Liver (tissue), 8 donors: ENCODE measurements at regions not wholly inside any gene's neighbourhood (a gene's known extent, or its start where the extent isn't known, plus 50 kb on each side); places are given as distances from the start of the nearest gene placed in this dataset.

Experiments used
- DNase-seq: peaks from one replicate; pipeline ENCODE4 v3.0.0-alpha.2; 2017; ENCODE audit warnings: low spot score
- H3K27ac ChIP-seq, 2 donors: one replicate each; pipeline ENCODE4 v1.7.0; 2013; ENCODE audit warnings: inconsistent platforms in 2 of 2, low read length in 2 of 2, control low read depth in 1 of 2, low read depth in 1 of 2, mild to moderate bottlenecking in 1 of 2
- H3K27me3 ChIP-seq, 4 donors: one replicate each; pipeline versions ENCODE4 v1.6.1 to v1.7.0; 2013; ENCODE audit warnings: low read length in 3 of 4, inconsistent platforms in 1 of 4, mild to moderate bottlenecking in 1 of 4, moderate library complexity in 1 of 4; ENCODE audit not compliant: control insufficient read depth in 4 of 4, insufficient read depth in 4 of 4
- H3K36me3 ChIP-seq, 4 donors: one replicate each; pipeline versions ENCODE4 v1.6.1 to v1.7.0; 2013; ENCODE audit warnings: low read length in 3 of 4, mild to moderate bottlenecking in 3 of 4, low read depth in 1 of 4, moderate library complexity in 1 of 4; ENCODE audit not compliant: control insufficient read depth in 4 of 4, insufficient read depth in 3 of 4
- H3K4me1 ChIP-seq, 4 donors: one replicate each; pipeline versions ENCODE4 v1.6.1 to v1.7.0; 2013; ENCODE audit warnings: low read length in 3 of 4, mild to moderate bottlenecking in 3 of 4, moderate library complexity in 1 of 4; ENCODE audit not compliant: control insufficient read depth in 4 of 4, insufficient read depth in 4 of 4
- H3K4me3 ChIP-seq, 3 donors: one replicate each; pipeline versions ENCODE4 v1.6.1 to v1.7.0; 2013; ENCODE audit warnings: low read length in 3 of 3, control low read depth in 1 of 3, low read depth in 1 of 3, mild to moderate bottlenecking in 1 of 3
- H3K9ac ChIP-seq, 2 donors: one replicate each; pipeline ENCODE4 v1.7.0; 2013; ENCODE audit warnings: low read length in 2 of 2, mild to moderate bottlenecking in 2 of 2, moderate library complexity in 2 of 2, control low read depth in 1 of 2, low read depth in 1 of 2
- H3K9me3 ChIP-seq, 4 donors: one replicate each; pipeline versions ENCODE4 v1.6.1 to v1.7.0; 2013; ENCODE audit warnings: low read length in 3 of 4; ENCODE audit not compliant: control insufficient read depth in 4 of 4
- EGR1 ChIP-seq, 2 donors: IDR thresholded peaks; 2 replicates each; pipeline ENCODE4 v1.6.1; 2016 to 2018; ENCODE audit warnings: antibody characterized with exemption in 2 of 2, low read depth in 2 of 2
- FOXA1 ChIP-seq: IDR thresholded peaks from 2 replicates; pipeline ENCODE4 v1.6.1; 2016; ENCODE audit warnings: antibody characterized with exemption
- FOXA2 ChIP-seq: IDR thresholded peaks from 2 replicates; pipeline ENCODE4 v1.6.1; 2016; ENCODE audit warnings: antibody characterized with exemption
- GABPA ChIP-seq, 2 donors: IDR thresholded peaks in 1 of 2; conservative IDR thresholded peaks in 1 of 2; 2 replicates each; pipeline ENCODE4 v1.6.1; 2016; ENCODE audit warnings: antibody characterized with exemption in 2 of 2, mild to moderate bottlenecking in 1 of 2, moderate library complexity in 1 of 2
- HNF4A ChIP-seq, 2 donors: conservative IDR thresholded peaks; 2 replicates each; pipeline ENCODE4 v1.6.1; 2016; ENCODE audit warnings: antibody characterized with exemption in 2 of 2, mild to moderate bottlenecking in 2 of 2
- HNF4G ChIP-seq: IDR thresholded peaks from 2 replicates; pipeline ENCODE4 v1.6.1; 2016; ENCODE audit warnings: antibody characterized with exemption
- JUND ChIP-seq, 2 donors: IDR thresholded peaks; 2 replicates each; pipeline ENCODE4 v1.6.1; 2016; ENCODE audit warnings: antibody characterized with exemption in 2 of 2
- RAD21 ChIP-seq, 2 donors: IDR thresholded peaks; 2 replicates each; pipeline ENCODE4 v1.6.1; 2016; ENCODE audit warnings: antibody characterized with exemption in 2 of 2, mild to moderate bottlenecking in 2 of 2
- RXRA ChIP-seq, 2 donors: IDR thresholded peaks; 2 replicates each; pipeline ENCODE4 v1.6.1; 2017 to 2018; ENCODE audit warnings: antibody characterized with exemption in 2 of 2, mild to moderate bottlenecking in 1 of 2
- TAF1 ChIP-seq: conservative IDR thresholded peaks from 2 replicates; pipeline ENCODE4 v1.6.1; 2016; ENCODE audit warnings: antibody characterized with exemption, mild to moderate bottlenecking
- YY1 ChIP-seq: IDR thresholded peaks from 2 replicates; pipeline ENCODE4 v1.6.1; 2016; ENCODE audit warnings: antibody characterized with exemption, mild to moderate bottlenecking
- WGBS: extraction: QIAGEN DNeasy Blood & Tissue Kit; methylation state at CpG from one replicate; pipeline ENCODE4 v1.1.7; 2013; 5-methylcytosine and 5-hydroxymethylcytosine counted together
- TF ChIP-seq, protein P1 (sequence below): IDR thresholded peaks from 2 replicates; pipeline ENCODE4 v1.6.1; 2016; ENCODE audit warnings: antibody characterized with exemption
- TF ChIP-seq, protein P2 (sequence below): fragments of 150-350 bp; IDR thresholded peaks from 2 replicates; pipeline ENCODE4 v1.5.1; 2017; ENCODE audit warnings: improper control_type of control experiment, low read depth, low read length; ENCODE audit not compliant: missing input control
- TF ChIP-seq, protein P3 (sequence below): IDR thresholded peaks from 2 replicates; pipeline ENCODE4 v1.6.1; 2016; ENCODE audit warnings: antibody characterized with exemption
- TF ChIP-seq, protein P4 (sequence below): IDR thresholded peaks from 2 replicates; pipeline ENCODE4 v1.6.1; 2016; ENCODE audit warnings: antibody characterized with exemption, mild to moderate bottlenecking
- TF ChIP-seq, protein P5 (sequence below): IDR thresholded peaks from 2 replicates; pipeline ENCODE4 v1.6.1; 2016; ENCODE audit warnings: antibody characterized with exemption
- donor health status: healthy.
- donor health status: healthy.
- donor health status: healthy.
- donor health status: healthy.
- donor health status: healthy.

DNA sequence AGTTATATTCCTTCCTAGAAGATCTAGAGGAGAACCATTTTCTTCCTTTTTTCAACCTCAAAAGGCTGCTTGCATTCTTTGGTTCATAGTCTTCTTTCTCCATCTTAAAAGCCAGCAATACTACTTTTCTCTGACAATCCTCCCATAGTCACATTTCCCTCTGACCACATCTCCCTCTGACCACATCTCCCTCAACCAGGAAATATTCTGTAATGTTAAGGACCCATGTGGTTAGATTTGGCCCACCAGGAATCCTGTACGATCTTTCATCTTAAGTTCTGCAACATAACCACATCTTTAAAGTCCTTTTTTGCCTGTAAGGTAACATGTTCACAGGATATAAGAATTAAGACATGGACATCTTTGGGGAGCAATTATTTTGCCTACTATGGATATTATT lies 179.4 kb upstream of the SPEF2 start:
- Histone ChIP-seq H3K36me3 (no peaks in the 10 kb centered on the region), H3K27me3 (no peaks in the 10 kb centered on the region), H3K27ac (no peak overlapping the region), H3K9ac (no peak overlapping the region), H3K4me3 (no peak overlapping the region), H3K9me3 (no peaks in the 10 kb centered on the region), H3K4me1 (peaks cover 0 to 3% (median 0%) of the 10 kb centered on the region in 4 donors)
- 78% methylated on average over 1 of the region's 1 CpG for WGBS
- TF ChIP-seq FOXA2 = no peak
- TF ChIP-seq, protein P1, sequence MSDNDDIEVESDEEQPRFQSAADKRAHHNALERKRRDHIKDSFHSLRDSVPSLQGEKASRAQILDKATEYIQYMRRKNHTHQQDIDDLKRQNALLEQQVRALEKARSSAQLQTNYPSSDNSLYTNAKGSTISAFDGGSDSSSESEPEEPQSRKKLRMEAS = no peak
- no peak for DNase-seq

DNA sequence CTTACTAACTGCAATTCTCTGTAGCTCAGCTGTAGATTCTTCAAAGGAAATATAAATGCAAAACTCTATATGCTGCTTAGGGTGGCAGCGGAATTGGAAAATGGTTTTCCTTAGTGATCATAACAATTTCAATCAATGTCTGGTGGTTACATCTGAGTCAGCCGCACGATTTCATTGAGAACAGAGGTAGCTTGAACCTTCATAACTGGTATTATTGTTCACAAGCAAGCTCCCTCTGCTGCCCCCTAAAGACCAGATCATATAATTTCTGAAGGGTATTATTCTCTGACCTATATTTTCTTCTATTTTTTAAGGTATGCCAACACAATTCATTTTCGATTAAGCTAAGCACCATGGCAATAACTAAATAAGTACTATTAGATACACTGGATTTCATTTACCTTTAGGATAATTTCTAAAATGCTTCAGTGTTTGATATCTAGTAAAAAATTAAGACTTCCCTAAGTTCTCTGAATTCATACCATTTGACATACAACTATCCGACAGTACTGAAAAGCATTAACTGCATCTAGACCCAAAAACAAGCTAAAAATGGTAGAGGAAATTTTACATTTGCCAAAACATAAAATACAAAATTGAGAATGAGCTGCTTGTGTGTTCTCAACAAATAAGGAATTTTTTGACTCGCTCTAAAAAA lies 181.1 kb upstream of the SPEF2 start:
- H3K27me3 ChIP-seq = no peaks in the 10 kb centered on the region
- peaks cover 0 to 3% (median 0%) of the 10 kb centered on the region in 4 donors for H3K4me1 ChIP-seq
- DNase-seq = no peak
- no peak overlapping the region for H3K9ac ChIP-seq
- 56% methylated on average over 6 of the region's 6 CpGs for WGBS
- H3K4me3 ChIP-seq = no peak overlapping the region
- H3K36me3 ChIP-seq = no peaks in the 10 kb centered on the region
- no peaks in the 10 kb centered on the region for H3K9me3 ChIP-seq
- H3K27ac ChIP-seq = no peak overlapping the region
- TF ChIP-seq RAD21 (IDR thresholded peaks at IDR 0.05) (peak; percentile 85 to 87), HNF4A (conservative IDR thresholded peaks at IDR 0.05) (no peak), RXRA (IDR thresholded peaks at IDR 0.05) (peak in 1 of 2 donors; percentile 25)
- TF ChIP-seq, protein P2, sequence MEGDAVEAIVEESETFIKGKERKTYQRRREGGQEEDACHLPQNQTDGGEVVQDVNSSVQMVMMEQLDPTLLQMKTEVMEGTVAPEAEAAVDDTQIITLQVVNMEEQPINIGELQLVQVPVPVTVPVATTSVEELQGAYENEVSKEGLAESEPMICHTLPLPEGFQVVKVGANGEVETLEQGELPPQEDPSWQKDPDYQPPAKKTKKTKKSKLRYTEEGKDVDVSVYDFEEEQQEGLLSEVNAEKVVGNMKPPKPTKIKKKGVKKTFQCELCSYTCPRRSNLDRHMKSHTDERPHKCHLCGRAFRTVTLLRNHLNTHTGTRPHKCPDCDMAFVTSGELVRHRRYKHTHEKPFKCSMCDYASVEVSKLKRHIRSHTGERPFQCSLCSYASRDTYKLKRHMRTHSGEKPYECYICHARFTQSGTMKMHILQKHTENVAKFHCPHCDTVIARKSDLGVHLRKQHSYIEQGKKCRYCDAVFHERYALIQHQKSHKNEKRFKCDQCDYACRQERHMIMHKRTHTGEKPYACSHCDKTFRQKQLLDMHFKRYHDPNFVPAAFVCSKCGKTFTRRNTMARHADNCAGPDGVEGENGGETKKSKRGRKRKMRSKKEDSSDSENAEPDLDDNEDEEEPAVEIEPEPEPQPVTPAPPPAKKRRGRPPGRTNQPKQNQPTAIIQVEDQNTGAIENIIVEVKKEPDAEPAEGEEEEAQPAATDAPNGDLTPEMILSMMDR = peak; percentile 59

DNA sequence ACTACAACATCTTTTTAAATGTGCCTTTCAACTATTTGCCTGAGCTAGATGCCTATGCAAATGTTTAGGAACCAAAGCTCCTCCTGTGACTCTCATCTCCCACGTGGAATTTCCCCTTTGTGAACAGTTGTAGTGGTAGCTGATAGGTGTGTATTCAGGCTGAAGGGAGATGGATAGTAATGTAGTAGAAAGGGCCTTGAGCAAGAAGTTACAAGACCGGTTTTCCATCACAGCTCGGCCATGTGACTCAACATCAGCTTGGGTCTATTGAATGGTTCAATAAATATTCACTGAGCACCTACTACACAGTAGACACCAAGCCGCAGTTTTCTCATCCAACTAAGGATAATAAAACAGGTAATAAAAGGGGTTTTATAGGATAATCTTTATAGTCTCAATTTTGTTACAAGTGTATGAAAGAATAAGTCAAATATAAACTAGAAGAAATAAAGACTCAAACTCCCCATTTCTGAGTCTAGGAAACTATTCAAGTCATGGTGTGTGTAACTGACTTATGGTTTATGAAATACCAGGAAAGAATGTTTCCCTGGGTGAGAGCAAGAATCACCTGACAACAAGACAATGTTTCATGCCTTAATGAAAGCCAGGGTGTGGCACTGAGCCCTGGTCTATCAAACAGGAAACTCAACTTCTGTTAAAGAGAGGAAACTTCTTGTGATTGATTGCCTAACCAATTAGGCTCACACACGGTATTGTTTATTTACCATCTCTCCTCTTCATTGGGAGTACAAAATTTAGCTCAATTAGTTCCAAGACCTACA lies 187.1 kb upstream of the SPEF2 start:
- no peaks in the 10 kb centered on the region for H3K4me1 ChIP-seq
- no peak overlapping the region for H3K4me3 ChIP-seq
- no peaks in the 10 kb centered on the region for H3K36me3 ChIP-seq
- H3K9me3 ChIP-seq = no peaks in the 10 kb centered on the region
- no peaks in the 10 kb centered on the region for H3K27me3 ChIP-seq
- no peak overlapping the region for H3K27ac ChIP-seq
- 67% methylated on average over 5 of the region's 5 CpGs for WGBS
- H3K9ac ChIP-seq = no peak overlapping the region
- DNase-seq = no peak
- no peak for TF ChIP-seq TAF1
- no peak for TF ChIP-seq HNF4G
- TF ChIP-seq FOXA1 = no peak
- no peak for TF ChIP-seq GABPA (IDR thresholded peaks at IDR 0.05 in 1 of 2, conservative IDR thresholded peaks at IDR 0.05 in 1 of 2)
- no peak for TF ChIP-seq YY1
- no peak for TF ChIP-seq RXRA (IDR thresholded peaks at IDR 0.05)
- TF ChIP-seq RAD21 (IDR thresholded peaks at IDR 0.05) = no peak
- TF ChIP-seq, protein P3, sequence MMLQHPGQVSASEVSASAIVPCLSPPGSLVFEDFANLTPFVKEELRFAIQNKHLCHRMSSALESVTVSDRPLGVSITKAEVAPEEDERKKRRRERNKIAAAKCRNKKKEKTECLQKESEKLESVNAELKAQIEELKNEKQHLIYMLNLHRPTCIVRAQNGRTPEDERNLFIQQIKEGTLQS = no peak
- TF ChIP-seq EGR1 (IDR thresholded peaks at IDR 0.05; ENCODE audit: low read depth in 2 of 2) = no peak
- no peak for TF ChIP-seq JUND (IDR thresholded peaks at IDR 0.05)
- TF ChIP-seq HNF4A (conservative IDR thresholded peaks at IDR 0.05) = no peak
- TF ChIP-seq, protein P4, sequence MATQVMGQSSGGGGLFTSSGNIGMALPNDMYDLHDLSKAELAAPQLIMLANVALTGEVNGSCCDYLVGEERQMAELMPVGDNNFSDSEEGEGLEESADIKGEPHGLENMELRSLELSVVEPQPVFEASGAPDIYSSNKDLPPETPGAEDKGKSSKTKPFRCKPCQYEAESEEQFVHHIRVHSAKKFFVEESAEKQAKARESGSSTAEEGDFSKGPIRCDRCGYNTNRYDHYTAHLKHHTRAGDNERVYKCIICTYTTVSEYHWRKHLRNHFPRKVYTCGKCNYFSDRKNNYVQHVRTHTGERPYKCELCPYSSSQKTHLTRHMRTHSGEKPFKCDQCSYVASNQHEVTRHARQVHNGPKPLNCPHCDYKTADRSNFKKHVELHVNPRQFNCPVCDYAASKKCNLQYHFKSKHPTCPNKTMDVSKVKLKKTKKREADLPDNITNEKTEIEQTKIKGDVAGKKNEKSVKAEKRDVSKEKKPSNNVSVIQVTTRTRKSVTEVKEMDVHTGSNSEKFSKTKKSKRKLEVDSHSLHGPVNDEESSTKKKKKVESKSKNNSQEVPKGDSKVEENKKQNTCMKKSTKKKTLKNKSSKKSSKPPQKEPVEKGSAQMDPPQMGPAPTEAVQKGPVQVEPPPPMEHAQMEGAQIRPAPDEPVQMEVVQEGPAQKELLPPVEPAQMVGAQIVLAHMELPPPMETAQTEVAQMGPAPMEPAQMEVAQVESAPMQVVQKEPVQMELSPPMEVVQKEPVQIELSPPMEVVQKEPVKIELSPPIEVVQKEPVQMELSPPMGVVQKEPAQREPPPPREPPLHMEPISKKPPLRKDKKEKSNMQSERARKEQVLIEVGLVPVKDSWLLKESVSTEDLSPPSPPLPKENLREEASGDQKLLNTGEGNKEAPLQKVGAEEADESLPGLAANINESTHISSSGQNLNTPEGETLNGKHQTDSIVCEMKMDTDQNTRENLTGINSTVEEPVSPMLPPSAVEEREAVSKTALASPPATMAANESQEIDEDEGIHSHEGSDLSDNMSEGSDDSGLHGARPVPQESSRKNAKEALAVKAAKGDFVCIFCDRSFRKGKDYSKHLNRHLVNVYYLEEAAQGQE = no peak
- TF ChIP-seq, protein P1 = no peak
- TF ChIP-seq, protein P5, sequence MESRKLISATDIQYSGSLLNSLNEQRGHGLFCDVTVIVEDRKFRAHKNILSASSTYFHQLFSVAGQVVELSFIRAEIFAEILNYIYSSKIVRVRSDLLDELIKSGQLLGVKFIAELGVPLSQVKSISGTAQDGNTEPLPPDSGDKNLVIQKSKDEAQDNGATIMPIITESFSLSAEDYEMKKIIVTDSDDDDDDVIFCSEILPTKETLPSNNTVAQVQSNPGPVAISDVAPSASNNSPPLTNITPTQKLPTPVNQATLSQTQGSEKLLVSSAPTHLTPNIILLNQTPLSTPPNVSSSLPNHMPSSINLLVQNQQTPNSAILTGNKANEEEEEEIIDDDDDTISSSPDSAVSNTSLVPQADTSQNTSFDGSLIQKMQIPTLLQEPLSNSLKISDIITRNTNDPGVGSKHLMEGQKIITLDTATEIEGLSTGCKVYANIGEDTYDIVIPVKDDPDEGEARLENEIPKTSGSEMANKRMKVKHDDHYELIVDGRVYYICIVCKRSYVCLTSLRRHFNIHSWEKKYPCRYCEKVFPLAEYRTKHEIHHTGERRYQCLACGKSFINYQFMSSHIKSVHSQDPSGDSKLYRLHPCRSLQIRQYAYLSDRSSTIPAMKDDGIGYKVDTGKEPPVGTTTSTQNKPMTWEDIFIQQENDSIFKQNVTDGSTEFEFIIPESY = no peak
